K562 (cell line): ENCODE measurements at regions not wholly inside any gene's neighbourhood (a gene's known extent, or its start where the extent isn't known, plus 50 kb on each side); places are given as distances from the start of the nearest gene placed in this dataset.

Experiments used
- ATF1 ChIP-seq, 2 experiments: fragments of 450-650 bp in 1 of 2; IDR thresholded peaks; 2 replicates each; pipeline ENCODE4 v1.6.1; 2016; ENCODE audit warnings: missing compliant biosample characterization in 1 of 2, missing genetic modification characterization in 1 of 2
- ATF3 ChIP-seq, 2 experiments: fragments of 450-650 bp in 1 of 2; sonication (generic) in 1 of 2; formaldehyde crosslinking in 1 of 2; IDR thresholded peaks in 1 of 2; conservative IDR thresholded peaks in 1 of 2; 2 replicates each; pipeline versions ENCODE4 v1.6.1 to v1.8.1; 2016 to 2023; ENCODE audit warnings: mild to moderate bottlenecking in 2 of 2, moderate library complexity in 2 of 2, inconsistent platforms in 1 of 2, missing genetic modification reagents in 1 of 2
- DNMT1 ChIP-seq: fragments of 450-650 bp; IDR thresholded peaks from 2 replicates; pipeline ENCODE4 v1.6.1; 2016; ENCODE audit warnings: antibody characterized with exemption, mild to moderate bottlenecking
- ELK3 ChIP-seq: fragments of 450-650 bp; formaldehyde crosslinking; IDR thresholded peaks from 2 replicates; pipeline ENCODE4 v1.4.0; 2020; ENCODE audit warnings: mild to moderate bottlenecking
- GABPB2 ChIP-seq: fragments of 250-450 bp; sonication (Bioruptor Pico); conservative IDR thresholded peaks from 2 replicates; pipeline ENCODE4 v1.5.1; 2021; ENCODE audit warnings: mild to moderate bottlenecking
- IRF1 ChIP-seq: sonication (generic); formaldehyde crosslinking; IDR thresholded peaks from 2 replicates; pipeline ENCODE4 v1.8.0; 2022; ENCODE audit warnings: missing genetic modification reagents, mild to moderate bottlenecking, borderline replicate concordance
- KLF6 ChIP-seq: fragments of 250-450 bp; sonication (Bioruptor Pico); IDR thresholded peaks from 2 replicates; pipeline ENCODE4 v1.4.0; 2020; ENCODE audit warnings: mild to moderate bottlenecking, moderate library complexity, borderline replicate concordance
- MCM7 ChIP-seq, 2 experiments: fragments of 450-650 bp; IDR thresholded peaks; 2 replicates each; pipeline ENCODE4 v1.6.1; 2016 to 2018
- NFYB ChIP-seq: IDR thresholded peaks from 2 replicates; pipeline ENCODE4 v1.6.1; 2011; ENCODE audit warnings: mild to moderate bottlenecking, moderate library complexity; ENCODE audit not compliant: insufficient read length; ENCODE audit errors: extremely low read depth
- POLR2G ChIP-seq: fragments of 200-400 bp; formaldehyde crosslinking; IDR thresholded peaks from 2 replicates; pipeline ENCODE4 v1.6.1; 2017; ENCODE audit warnings: low read depth, mild to moderate bottlenecking, antibody characterized with exemption, low read length, moderate library complexity
- SAFB ChIP-seq: fragments of 200-400 bp; formaldehyde crosslinking; IDR thresholded peaks from 2 replicates; pipeline ENCODE4 v1.6.1; 2017; ENCODE audit warnings: low read depth, low read length, borderline replicate concordance
- SIX5 ChIP-seq, 2 experiments: IDR thresholded peaks; 2 replicates each; pipeline ENCODE4 v1.6.1; 2011; ENCODE audit warnings: low read length in 2 of 2, borderline replicate concordance in 1 of 2, low read depth in 1 of 2, mild to moderate bottlenecking in 1 of 2, moderate library complexity in 1 of 2; ENCODE audit not compliant: insufficient read depth in 1 of 2
- TCF3 ChIP-seq: sonication (generic); formaldehyde crosslinking; IDR thresholded peaks from 2 replicates; pipeline ENCODE4 v1.4.0; 2020; ENCODE audit warnings: mild to moderate bottlenecking, missing genetic modification reagents
- TFAM ChIP-seq: fragments of 250-450 bp; sonication (Bioruptor Pico); conservative IDR thresholded peaks from 2 replicates; pipeline ENCODE4 v1.5.0; 2021; ENCODE audit warnings: mild to moderate bottlenecking, moderate library complexity
- ZKSCAN8 ChIP-seq: fragments of 200-800 bp; sonication (Bioruptor generic); IDR thresholded peaks from 2 replicates; pipeline ENCODE4 v1.6.1; 2016; ENCODE audit warnings: missing genetic modification characterization, missing compliant biosample characterization
- ZNF263 ChIP-seq: sonication (generic); formaldehyde crosslinking; IDR thresholded peaks from 2 replicates; pipeline ENCODE4 v1.8.0; 2022; ENCODE audit warnings: mild to moderate bottlenecking, missing genetic modification reagents, borderline replicate concordance
- ZNF354B ChIP-seq: fragments of 250-450 bp; sonication (Bioruptor Pico); IDR thresholded peaks from 2 replicates; pipeline ENCODE4 v1.4.0; 2020
- ZSCAN32 ChIP-seq: fragments of 450-650 bp; formaldehyde crosslinking; IDR thresholded peaks from 2 replicates; pipeline ENCODE4 v1.4.0; 2020; ENCODE audit warnings: mild to moderate bottlenecking, moderate library complexity
- TF ChIP-seq, protein P1 (sequence below): sonication (generic); formaldehyde crosslinking; IDR thresholded peaks from 2 replicates; pipeline ENCODE4 v1.8.1; 2023; ENCODE audit warnings: mild to moderate bottlenecking, missing genetic modification reagents

DNA sequence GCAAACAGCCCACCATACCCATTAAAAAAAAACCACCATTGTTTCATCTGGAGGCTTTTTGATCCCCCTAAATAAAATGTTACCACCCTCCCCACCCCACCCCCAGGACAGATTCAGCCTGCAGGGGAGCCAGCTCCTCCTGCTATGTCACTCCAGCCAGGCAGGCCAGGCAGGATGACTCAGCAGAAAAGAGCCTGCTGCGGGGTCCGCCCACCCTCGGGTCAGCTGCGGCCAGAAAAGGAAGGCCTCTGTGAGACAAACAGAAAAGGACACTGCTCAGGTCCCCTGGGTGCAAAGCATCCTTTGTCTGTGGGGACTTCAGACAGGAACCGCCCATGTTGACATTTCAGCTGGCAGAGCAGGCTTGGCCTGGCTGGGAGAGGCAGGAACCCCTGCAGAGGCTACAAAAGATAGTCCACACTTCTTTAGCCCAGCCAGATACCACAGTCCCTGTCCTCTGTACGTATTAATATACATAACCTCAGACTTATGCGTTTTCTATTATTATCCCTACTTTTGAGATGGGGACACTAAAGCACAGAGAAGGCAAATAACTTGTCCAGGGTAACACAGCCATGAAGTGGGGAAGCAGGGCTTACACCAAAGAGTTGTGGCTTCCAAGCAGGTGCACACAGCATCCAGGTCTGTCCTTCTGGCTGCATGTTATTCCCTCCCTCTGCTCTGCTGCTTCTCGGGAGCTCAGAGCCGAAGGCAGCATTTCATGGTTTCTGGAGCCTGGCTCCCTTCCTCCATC lies 147.7 kb downstream of the CPEB2 start (continued):
- no peak for TF ChIP-seq ZSCAN32
- no peak for TF ChIP-seq TFAM (CRISPR knock-in tag)
- TF ChIP-seq ZNF263 (CRISPR knock-in tag) = no peak
- no peak for TF ChIP-seq GABPB2 (CRISPR knock-in tag)
- TF ChIP-seq NFYB = no peak
- 0 out of 2 replicates have a peak, but pooled peaks have one; percentile 52 for TF ChIP-seq ATF3 (IDR thresholded peaks at IDR 0.05)
- no peak for TF ChIP-seq ATF3 (CRISPR knock-in tag; conservative IDR thresholded peaks at IDR 0.05)
- TF ChIP-seq MCM7 (IDR thresholded peaks at IDR 0.05) = no peak
- no peak for TF ChIP-seq KLF6 (CRISPR knock-in tag)
- no peak for TF ChIP-seq ELK3 (CRISPR knock-in tag)
- no peak for TF ChIP-seq SAFB
- no peak for TF ChIP-seq DNMT1
- no peak for TF ChIP-seq POLR2G
- TF ChIP-seq ZKSCAN8 (CRISPR knock-in tag) = no peak
- TF ChIP-seq IRF1 (CRISPR knock-in tag) = no peak
- TF ChIP-seq, protein P1, sequence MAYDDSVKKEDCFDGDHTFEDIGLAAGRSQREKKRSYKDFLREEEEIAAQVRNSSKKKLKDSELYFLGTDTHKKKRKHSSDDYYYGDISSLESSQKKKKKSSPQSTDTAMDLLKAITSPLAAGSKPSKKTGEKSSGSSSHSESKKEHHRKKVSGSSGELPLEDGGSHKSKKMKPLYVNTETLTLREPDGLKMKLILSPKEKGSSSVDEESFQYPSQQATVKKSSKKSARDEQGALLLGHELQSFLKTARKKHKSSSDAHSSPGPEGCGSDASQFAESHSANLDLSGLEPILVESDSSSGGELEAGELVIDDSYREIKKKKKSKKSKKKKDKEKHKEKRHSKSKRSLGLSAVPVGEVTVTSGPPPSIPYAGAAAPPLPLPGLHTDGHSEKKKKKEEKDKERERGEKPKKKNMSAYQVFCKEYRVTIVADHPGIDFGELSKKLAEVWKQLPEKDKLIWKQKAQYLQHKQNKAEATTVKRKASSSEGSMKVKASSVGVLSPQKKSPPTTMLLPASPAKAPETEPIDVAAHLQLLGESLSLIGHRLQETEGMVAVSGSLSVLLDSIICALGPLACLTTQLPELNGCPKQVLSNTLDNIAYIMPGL (CRISPR knock-in tag) = no peak
- no peak for TF ChIP-seq ZNF354B (CRISPR knock-in tag)
- TF ChIP-seq ATF1 (CRISPR knock-in tag; IDR thresholded peaks at IDR 0.05) = no peak
- TF ChIP-seq ATF1 (tag; IDR thresholded peaks at IDR 0.05) = peak; percentile 40; the same call in 1 of the 2 replicates
- no peak for TF ChIP-seq TCF3 (CRISPR knock-in tag)
- TF ChIP-seq SIX5 (IDR thresholded peaks at IDR 0.05; ENCODE audit: borderline replicate concordance in 1 of 2, insufficient read depth in 1 of 2, low read depth in 1 of 2, low read length in 2 of 2) = no peak
